ENCODE measurements at regions not wholly inside any gene's neighbourhood (a gene's known extent, or its start where the extent isn't known, plus 50 kb on each side); places are given as distances from the start of the nearest gene placed in this dataset.

DNA sequence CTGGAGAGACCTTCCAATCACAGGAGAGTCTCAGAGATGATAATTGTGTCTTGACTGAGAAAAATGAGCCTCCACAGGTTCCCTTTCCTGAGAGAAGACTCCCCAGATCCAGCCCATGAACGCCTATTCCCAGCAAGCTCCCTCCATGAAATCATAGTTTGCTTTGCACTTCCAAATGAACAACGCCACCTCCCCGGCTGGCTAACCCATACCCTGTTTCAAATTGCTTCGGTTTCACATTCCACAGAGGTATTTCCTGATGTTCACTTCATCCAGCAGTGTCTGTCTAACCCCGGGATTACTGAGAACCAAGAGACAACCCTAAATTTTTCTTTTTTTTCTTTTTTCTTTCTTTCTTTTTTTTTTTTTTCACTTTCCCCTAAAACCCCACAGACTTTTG is 124.1 kb upstream of the RFLNA start:
- no peak overlapping the region for H3K27ac Mint-ChIP-seq

DNA sequence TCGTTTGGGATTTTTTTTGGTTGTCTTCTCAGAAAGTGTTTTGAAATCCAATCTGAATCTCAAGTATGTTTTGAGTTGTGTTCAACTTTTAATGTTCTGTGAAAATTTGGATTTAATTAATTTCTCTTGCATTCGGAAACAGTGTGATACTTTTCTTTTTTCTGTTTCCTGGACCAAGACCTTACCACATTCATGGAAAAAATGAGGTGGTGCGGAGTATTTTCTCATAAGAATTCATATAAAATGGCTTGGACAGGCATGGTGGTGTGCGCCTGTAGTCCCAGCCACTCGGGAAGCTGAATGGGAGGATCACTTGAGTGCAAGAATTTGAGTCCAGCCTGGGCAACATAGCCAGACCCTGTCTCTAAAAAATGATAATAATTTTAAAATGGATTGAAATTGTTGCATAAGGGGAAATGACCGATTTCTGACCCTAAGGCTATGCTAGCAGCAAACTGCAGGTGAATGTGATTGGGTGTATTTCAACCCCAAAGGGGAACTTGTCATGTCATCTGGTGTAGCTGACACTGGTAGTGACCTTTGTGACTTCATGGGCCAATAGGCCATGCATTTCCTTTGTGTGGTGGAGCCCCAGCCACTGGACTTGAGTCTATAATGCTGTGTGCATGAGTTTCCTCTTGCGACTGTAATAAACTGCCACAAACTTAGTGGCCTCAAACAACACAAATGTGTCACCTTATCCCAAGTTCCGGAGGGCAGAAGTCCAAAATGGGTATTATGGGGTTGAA is 123.5 kb upstream of the RFLNA start:
- Mint-ChIP-seq H3K36me3 (ENCODE audit: low read depth) (no peaks in the 10 kb centered on the region), H3K27me3 (peaks cover 14% of the 10 kb centered on the region), H3K27ac (no peak overlapping the region), H3K4me3 (no peak overlapping the region), H3K4me1 (ENCODE audit: low read depth) (peaks cover 13% of the 10 kb centered on the region), H3K9me3 (peaks cover 10% of the 10 kb centered on the region)
- intact Hi-C loops (cut with micrococcal nuclease), result no loop called here

More for the DNA sequence above, 124.1 kb upstream of the RFLNA start:
- Mint-ChIP-seq H3K27me3 (peaks cover 9% of the 10 kb centered on the region), H3K9me3 (peaks cover 17% of the 10 kb centered on the region), H3K4me1 (ENCODE audit: low read depth) (peaks cover 13% of the 10 kb centered on the region), H3K36me3 (ENCODE audit: low read depth) (no peaks in the 10 kb centered on the region), H3K4me3 (no peak overlapping the region)
- intact Hi-C loops (cut with micrococcal nuclease), result no loop called here

DNA sequence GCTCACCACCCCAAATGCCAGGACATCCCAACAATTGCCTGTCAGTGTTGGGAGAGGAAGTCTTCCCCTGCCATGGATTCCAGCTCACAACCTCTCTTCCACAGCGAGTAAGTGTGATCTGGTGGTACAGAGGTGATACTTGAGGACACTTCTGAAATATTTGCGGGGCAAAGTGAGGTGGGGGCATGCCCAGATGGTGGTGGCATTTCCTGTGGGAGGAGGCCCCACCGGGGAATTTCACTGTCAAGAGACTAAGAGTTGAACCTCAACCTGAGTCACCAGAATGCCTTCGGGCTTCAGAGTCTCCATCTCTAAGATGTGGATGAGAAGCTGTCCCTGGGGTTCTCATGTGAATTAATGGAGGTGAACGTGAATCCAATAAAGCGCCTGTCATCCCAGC is 122.3 kb upstream of the RFLNA start:
- H3K4me3 Mint-ChIP-seq, result no peak overlapping the region
- peaks cover under 1% of the 10 kb centered on the region for H3K9me3 Mint-ChIP-seq
- intact Hi-C loops (cut with micrococcal nuclease), result no loop called here
- no peak overlapping the region for H3K27ac Mint-ChIP-seq
- H3K36me3 Mint-ChIP-seq (ENCODE audit: low read depth), result no peaks in the 10 kb centered on the region
- H3K27me3 Mint-ChIP-seq, result peaks cover 21% of the 10 kb centered on the region
- H3K4me1 Mint-ChIP-seq (ENCODE audit: low read depth), result peaks cover 13% of the 10 kb centered on the region

DNA sequence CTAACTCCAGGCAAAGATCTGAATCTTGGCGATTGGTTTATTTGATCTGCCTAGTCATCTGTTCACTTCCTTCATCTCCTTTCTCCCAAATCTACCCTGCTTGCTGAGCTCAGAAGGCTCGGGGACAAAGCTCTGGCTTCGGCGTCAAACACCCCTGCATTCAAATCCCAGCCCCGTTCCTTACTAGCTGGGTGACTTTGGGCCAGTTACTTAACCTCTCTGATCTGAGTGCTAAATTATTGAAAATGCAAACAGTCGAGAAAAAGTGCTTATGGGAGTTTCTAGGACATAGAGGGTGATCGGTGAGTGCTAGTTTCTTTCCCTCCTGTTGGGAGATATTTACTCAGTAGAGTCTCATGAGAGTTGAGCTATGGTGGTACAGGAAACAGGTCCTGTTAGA is 121.2 kb upstream of the RFLNA start:
- no peak overlapping the region for H3K27ac Mint-ChIP-seq
- peaks cover 21% of the 10 kb centered on the region for H3K27me3 Mint-ChIP-seq
- no peaks in the 10 kb centered on the region for H3K36me3 Mint-ChIP-seq (ENCODE audit: low read depth)
- intact Hi-C loops (cut with micrococcal nuclease), result no loop called here
- no peak overlapping the region for H3K4me3 Mint-ChIP-seq
- H3K4me1 Mint-ChIP-seq (ENCODE audit: low read depth), result peaks cover 13% of the 10 kb centered on the region
- H3K9me3 Mint-ChIP-seq, result no peaks in the 10 kb centered on the region

DNA sequence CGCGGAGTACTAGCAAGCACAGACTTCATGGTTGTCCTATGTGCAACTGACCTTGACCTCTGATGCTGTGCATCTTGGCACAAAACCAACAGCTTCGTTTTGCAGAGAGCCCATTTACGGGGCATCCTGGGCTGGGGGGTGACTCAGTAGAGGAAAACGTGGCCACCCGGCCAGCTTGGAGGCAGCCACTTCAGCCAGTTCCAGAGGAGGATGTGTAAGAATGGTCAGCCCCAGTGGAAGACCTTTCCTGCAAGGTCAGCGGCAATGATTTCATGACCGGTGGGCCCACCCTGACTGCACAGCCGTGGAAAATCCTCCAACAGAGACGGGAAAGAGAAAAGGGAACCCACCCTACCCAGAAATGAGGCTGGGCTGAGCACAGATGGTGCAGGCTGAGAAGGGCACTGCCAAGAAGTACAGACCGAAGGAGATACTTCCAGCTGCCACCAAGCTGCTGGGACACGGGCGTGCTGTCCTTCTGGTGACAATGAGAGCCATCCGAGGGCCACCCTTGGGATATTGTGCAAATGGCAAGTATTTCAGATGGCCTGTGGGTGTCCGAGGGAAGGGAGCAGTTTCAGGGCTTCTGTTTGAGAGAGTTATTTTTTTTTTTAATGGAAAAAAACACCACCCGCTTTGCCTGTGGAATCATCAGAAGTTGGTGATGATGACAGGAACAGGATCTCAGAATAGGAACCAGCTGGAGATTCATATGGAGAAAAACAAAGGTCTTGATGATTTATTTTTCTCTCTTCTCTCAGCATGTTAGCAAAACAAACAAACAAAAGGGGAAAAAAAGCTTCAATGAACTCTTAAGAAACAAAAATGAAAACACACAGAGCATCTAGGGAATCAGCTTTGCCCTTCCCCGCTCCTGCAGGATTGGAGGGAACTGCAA is 120.2 kb upstream of the RFLNA start:
- H3K27me3 Mint-ChIP-seq, result peaks cover 24% of the 10 kb centered on the region
- intact Hi-C loops (cut with micrococcal nuclease), result no loop called here
- H3K36me3 Mint-ChIP-seq (ENCODE audit: low read depth), result no peaks in the 10 kb centered on the region
- H3K27ac Mint-ChIP-seq, result no peak overlapping the region
- no peak overlapping the region for H3K4me3 Mint-ChIP-seq
- no peaks in the 10 kb centered on the region for H3K9me3 Mint-ChIP-seq
- H3K4me1 Mint-ChIP-seq (ENCODE audit: low read depth), result peaks cover 21% of the 10 kb centered on the region

DNA sequence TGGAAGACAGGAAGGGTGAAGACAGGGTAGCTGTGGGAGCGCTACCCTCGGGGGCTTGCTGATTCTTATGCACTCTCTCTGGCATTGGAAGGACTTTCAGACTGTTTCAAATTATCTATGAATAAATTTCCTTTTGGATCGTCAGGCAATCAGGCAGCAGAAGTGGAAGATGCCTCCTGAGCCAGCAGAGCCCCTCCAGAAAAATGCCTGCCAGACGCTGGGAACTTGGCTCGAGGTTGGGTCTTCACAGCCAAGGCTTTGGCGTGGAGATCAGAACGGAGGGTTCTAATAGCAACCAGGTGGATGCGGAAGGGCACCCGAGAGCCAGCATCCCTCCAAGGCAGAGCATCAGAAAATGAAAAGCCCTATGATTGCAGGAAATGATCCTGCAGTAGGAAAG is 119.2 kb upstream of the RFLNA start:
- no peaks in the 10 kb centered on the region for H3K9me3 Mint-ChIP-seq
- H3K27ac Mint-ChIP-seq, result no peak overlapping the region
- H3K4me1 Mint-ChIP-seq (ENCODE audit: low read depth), result peaks cover 23% of the 10 kb centered on the region
- no peak overlapping the region for H3K4me3 Mint-ChIP-seq
- intact Hi-C loops (cut with micrococcal nuclease), result no loop called here
- H3K36me3 Mint-ChIP-seq (ENCODE audit: low read depth), result no peaks in the 10 kb centered on the region
- peaks cover 27% of the 10 kb centered on the region for H3K27me3 Mint-ChIP-seq

DNA sequence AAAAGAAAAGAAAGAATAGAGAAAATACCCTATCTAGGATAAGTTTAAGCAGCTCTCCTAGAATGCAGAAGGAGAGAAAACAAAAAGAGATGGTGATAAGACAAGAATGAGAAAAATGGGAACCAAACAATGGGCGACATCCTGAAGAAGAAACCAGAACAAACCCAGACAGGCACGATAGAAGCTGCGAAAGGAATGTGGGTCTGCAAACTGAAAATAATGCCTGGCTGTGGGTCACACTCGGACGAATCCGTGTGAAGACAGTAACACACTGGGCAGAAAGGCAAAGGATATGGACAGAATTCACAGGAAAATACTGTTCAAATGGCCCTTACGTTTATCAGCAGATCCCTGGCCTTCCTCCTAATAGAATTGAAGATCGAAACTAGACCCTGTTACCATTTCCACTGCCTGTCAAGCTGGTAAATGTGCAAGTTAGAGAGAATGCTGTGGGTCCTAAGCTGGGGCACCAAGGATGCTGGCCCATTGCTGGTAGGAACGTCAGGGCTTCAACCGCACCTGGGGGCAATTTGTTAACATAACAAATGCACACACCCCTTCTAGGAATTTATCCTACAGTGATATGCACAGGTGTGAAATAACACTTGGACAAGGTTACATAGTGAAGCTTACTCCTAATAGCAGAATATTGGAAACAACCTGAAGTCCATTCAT is 117.5 kb upstream of the RFLNA start:
- no peaks in the 10 kb centered on the region for H3K36me3 Mint-ChIP-seq (ENCODE audit: low read depth)
- no peak overlapping the region for H3K27ac Mint-ChIP-seq
- H3K9me3 Mint-ChIP-seq, result no peaks in the 10 kb centered on the region
- H3K4me3 Mint-ChIP-seq, result no peak overlapping the region
- H3K4me1 Mint-ChIP-seq (ENCODE audit: low read depth), result peaks cover 15% of the 10 kb centered on the region
- intact Hi-C loops (cut with micrococcal nuclease), result no loop called here
- H3K27me3 Mint-ChIP-seq, result peaks cover 27% of the 10 kb centered on the region

DNA sequence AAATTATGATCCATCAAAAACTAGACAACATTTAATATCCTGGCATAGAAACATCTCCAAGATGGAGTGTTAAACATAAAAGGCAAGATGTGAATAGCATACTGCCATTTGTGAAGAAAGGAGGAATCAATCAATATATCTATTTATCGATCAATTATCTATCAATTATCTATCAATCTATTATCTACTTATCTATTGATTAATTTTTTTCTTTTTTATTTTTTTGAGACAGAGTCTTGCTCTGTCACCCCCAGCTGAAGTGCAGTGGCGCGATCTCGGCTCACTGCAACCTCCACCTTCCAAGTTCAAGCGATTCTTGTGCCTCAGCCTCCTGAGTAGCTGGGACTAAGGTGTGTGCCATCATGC is 117.0 kb upstream of the RFLNA start:
- H3K27ac Mint-ChIP-seq, result no peak overlapping the region
- peaks cover 27% of the 10 kb centered on the region for H3K27me3 Mint-ChIP-seq
- H3K36me3 Mint-ChIP-seq (ENCODE audit: low read depth), result no peaks in the 10 kb centered on the region
- peaks cover 10% of the 10 kb centered on the region for H3K4me1 Mint-ChIP-seq (ENCODE audit: low read depth)
- no peak overlapping the region for H3K4me3 Mint-ChIP-seq
- no peaks in the 10 kb centered on the region for H3K9me3 Mint-ChIP-seq
- intact Hi-C loops (cut with micrococcal nuclease), result no loop called here

DNA sequence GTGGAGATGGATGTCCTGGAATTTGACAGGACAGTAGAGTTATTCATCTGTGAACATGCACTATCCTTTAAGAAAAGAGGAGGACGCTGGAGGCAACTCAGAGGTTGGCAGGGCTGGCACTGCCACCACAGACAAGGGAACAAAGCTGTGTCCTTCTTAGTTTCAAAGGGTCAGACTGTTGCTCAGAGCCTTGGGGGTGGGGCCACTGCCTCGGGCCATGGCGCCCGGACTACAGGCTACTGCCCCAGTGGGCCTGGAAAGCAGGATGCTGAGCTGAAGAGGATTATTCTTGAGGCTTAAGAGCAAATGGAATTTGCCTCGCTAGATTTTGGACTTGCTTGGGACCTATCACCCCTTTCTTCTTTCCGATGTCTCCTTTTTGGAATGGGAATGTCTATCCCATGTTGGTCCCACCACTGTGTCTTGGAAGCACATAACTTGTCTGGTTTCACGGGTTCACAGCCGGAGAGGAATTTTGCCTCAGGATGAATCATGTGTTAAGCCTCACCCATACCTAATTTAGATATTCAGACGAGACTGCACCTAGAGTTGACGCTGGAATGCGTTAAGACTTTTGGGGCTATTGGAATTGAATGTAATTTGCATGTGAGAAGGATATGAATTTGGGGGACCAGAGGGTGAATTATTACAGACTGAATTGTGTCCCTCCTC is 114.8 kb upstream of the RFLNA start:
- Mint-ChIP-seq H3K9me3 (no peaks in the 10 kb centered on the region), H3K4me3 (no peak overlapping the region), H3K27me3 (peaks cover 24% of the 10 kb centered on the region), H3K36me3 (ENCODE audit: low read depth) (no peaks in the 10 kb centered on the region), H3K4me1 (ENCODE audit: low read depth) (peaks cover 10% of the 10 kb centered on the region), H3K27ac (no peak overlapping the region)
- intact Hi-C loops (cut with micrococcal nuclease), result no loop called here

DNA sequence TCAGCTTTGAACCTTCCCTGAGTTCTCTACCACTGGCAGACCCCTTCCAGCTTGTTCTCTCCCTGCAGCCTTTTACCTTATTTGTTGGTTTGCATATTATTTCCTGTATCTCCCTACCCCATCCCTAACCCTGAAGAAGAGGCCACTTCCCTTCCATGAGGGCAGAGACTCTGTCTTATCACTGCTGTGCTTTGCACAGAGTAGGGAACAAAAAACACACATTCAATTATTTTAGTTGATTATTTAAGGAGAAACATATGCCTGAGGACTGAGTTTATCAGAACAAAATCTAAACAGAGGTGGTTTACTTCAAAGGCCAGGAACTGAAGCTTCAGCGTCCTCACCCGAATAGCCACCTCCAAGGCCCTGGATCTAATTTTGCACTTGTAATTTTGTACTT is 111.7 kb upstream of the RFLNA start:
- H3K9me3 Mint-ChIP-seq, result no peaks in the 10 kb centered on the region
- H3K4me3 Mint-ChIP-seq, result no peak overlapping the region
- no peak overlapping the region for H3K27ac Mint-ChIP-seq
- H3K4me1 Mint-ChIP-seq (ENCODE audit: low read depth), result peaks cover 10% of the 10 kb centered on the region
- intact Hi-C loops (cut with micrococcal nuclease), result no loop called here
- H3K27me3 Mint-ChIP-seq, result peaks cover 10% of the 10 kb centered on the region
- no peaks in the 10 kb centered on the region for H3K36me3 Mint-ChIP-seq (ENCODE audit: low read depth)

DNA sequence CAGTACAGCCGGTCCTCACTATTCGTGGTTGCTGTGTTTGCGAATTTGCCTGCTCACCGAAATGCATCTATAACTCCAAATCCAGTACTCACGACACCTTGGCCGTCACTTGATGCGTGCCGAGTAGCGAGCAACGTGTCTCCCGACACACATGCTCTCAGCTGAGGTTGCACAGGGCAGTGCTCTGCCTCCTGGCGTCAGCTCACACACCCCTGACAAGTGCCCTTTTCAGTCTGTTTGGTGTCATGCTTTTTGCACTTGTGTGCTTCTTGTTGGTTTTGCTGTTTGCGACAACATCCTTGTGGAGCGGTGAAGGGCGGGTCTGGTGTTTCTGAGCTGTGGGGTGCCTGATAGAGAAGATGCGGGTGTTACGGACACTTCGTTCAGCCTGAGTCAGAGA is 110.4 kb upstream of the RFLNA start:
- intact Hi-C loops (cut with micrococcal nuclease), result no loop called here
- Mint-ChIP-seq H3K27ac (no peak overlapping the region), H3K9me3 (no peaks in the 10 kb centered on the region), H3K27me3 (peaks cover 10% of the 10 kb centered on the region), H3K36me3 (ENCODE audit: low read depth) (no peaks in the 10 kb centered on the region), H3K4me3 (no peak overlapping the region), H3K4me1 (ENCODE audit: low read depth) (peaks cover 4% of the 10 kb centered on the region)

DNA sequence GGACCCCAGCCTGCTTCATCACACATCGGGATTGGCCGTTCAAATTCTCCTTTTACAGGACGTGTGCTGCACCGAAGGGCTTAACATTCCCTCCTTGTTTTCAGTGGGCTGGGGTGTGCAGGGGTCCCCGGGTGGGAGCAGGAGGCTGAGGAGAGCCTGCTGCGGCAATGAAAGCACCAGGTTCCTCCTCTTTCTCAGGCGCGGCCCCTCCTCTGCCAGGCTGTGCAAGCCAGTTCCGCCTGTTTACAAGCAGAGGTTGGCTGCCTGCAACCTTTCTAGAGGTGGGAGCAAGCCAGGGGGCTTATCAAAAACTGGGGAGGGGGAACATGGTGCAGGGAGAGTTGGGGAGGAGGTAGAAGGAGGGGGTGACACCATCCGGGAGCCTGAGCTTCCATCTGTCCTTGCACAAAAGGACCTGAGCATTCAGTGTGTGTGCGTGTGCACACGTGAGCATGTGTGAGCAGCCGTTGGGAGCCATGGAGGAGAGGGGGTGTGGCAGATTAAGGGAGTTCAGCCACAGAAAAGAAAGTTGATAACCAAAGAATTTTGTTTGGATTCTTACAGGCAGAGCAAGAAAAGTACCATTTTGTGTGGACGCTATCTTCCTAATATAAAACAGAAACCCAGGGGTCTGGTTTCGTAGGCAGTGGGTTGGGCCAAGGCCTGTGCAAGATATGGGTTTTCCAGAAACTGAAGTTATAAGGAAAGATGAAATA is 108.8 kb upstream of the RFLNA start:
- H3K27me3 Mint-ChIP-seq, result peaks cover 7% of the 10 kb centered on the region
- no peak overlapping the region for H3K27ac Mint-ChIP-seq
- no peaks in the 10 kb centered on the region for H3K36me3 Mint-ChIP-seq (ENCODE audit: low read depth)
- no peaks in the 10 kb centered on the region for H3K9me3 Mint-ChIP-seq
- H3K4me1 Mint-ChIP-seq (ENCODE audit: low read depth), result peaks cover under 1% of the 10 kb centered on the region
- no peak overlapping the region for H3K4me3 Mint-ChIP-seq
- intact Hi-C loops (cut with micrococcal nuclease), result no loop called here

DNA sequence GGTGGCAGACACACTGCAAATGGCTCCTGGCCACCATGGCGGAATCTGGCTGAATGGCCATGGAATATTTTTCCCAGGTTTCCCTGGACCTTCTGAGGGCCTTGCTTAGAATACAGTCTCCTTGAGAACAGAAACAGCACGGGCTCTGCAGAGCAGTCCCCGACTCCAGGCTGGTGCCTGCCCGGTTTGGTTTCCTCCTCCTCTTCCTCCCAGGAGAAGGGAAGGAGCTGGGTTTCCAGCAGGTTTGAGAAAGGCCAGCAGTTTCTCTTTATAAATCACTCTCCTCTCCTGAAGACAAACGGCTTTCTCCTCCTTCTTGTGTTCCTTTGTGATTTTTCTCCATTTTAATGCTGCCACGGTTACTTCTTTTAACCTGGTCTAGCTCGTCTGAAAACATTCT is 106.8 kb upstream of the RFLNA start:
- Mint-ChIP-seq H3K27me3 (peaks cover 8% of the 10 kb centered on the region), H3K4me3 (no peak overlapping the region), H3K9me3 (no peaks in the 10 kb centered on the region), H3K27ac (no peak overlapping the region), H3K36me3 (ENCODE audit: low read depth) (no peaks in the 10 kb centered on the region), H3K4me1 (ENCODE audit: low read depth) (peaks cover 6% of the 10 kb centered on the region)
- intact Hi-C loops (cut with micrococcal nuclease), result no loop called here

Data from dendritic cell treated with granulocyte-macrophage colony-stimulating factor and Interleukin-4, amounts not matched to agents 40 ng/mL and 50 ng/mL, for 4 days (primary cell).